Tongue (tissue), 1 donor: ENCODE measurements at regions not wholly inside any gene's neighbourhood (a gene's known extent, or its start where the extent isn't known, plus 50 kb on each side); places are given as distances from the start of the nearest gene placed in this dataset.
"Not testable (repeated sequence)": the region's sequence is repeated elsewhere in the genome, so short reads cannot be mapped to it uniquely, and the experiment has no call there.

Experiments used
- DNase-seq: peaks from one replicate; pipeline ENCODE4 v3.0.0-alpha.2; 2015

GRCh38 chr7:51900755-51901488, 584.3 kb upstream of the COBL start:
- DNase-seq = not testable (repeated sequence)

GRCh38 chr7:51899611-51900010, 583.0 kb upstream of the COBL start:
- DNase-seq = no peak

GRCh38 chr7:51882412-51882811, 565.8 kb upstream of the COBL start:
- no peak for DNase-seq

GRCh38 chr7:51881309-51881708, 564.7 kb upstream of the COBL start:
- no peak for DNase-seq

- DNase-seq = no peak
These were observed 562.3 kb upstream of the COBL start for GRCh38 chr7:51878865-51879264.

- DNase-seq = no peak
These were observed 552.8 kb upstream of the COBL start for GRCh38 chr7:51869452-51869851.

- DNase-seq = no peak
These were observed 550.5 kb upstream of the COBL start for GRCh38 chr7:51867117-51867516.

GRCh38 chr7:51860305-51860704, 543.7 kb upstream of the COBL start:
- DNase-seq = no peak

- no peak for DNase-seq
These were observed 533.5 kb upstream of the COBL start for GRCh38 chr7:51850126-51850525.

- peak; percentile 0 for DNase-seq
These were observed 531.0 kb upstream of the COBL start for GRCh38 chr7:51847461-51848134.

- DNase-seq = not testable (repeated sequence)
These were observed 522.5 kb upstream of the COBL start for GRCh38 chr7:51839130-51839529.

- DNase-seq = no peak
These were observed 511.0 kb upstream of the COBL start for GRCh38 chr7:51827631-51828030.

- no peak for DNase-seq
These were observed 507.4 kb upstream of the COBL start for GRCh38 chr7:51824050-51824449.

GRCh38 chr7:51823437-51823836, 506.8 kb upstream of the COBL start:
- no peak for DNase-seq

- peak; percentile 42 for DNase-seq
These were observed 501.2 kb upstream of the COBL start for GRCh38 chr7:51817694-51818225.

GRCh38 chr7:51805783-51806431, 489.3 kb upstream of the COBL start:
- not testable (repeated sequence) for DNase-seq

- DNase-seq = no peak
These were observed 486.1 kb upstream of the COBL start for GRCh38 chr7:51802718-51803117.

GRCh38 chr7:51797371-51797770, 480.8 kb upstream of the COBL start:
- DNase-seq = no peak

GRCh38 chr7:51792796-51793195, 476.2 kb upstream of the COBL start:
- no peak for DNase-seq

GRCh38 chr7:51789489-51789888, 472.9 kb upstream of the COBL start:
- DNase-seq = no peak

GRCh38 chr7:51786284-51786683, 469.7 kb upstream of the COBL start:
- no peak for DNase-seq

- no peak for DNase-seq
These were observed 469.3 kb upstream of the COBL start for GRCh38 chr7:51785876-51786275.

GRCh38 chr7:51785171-51785570, 468.6 kb upstream of the COBL start:
- no peak for DNase-seq
